Frontal cortex (tissue), 3 donors: ENCODE measurements at regions not wholly inside any gene's neighbourhood (a gene's known extent, or its start where the extent isn't known, plus 50 kb on each side); places are given as distances from the start of the nearest gene placed in this dataset.

Experiments used
- DNase-seq, 2 donors: peaks; one replicate each; pipeline ENCODE4 v3.0.0; 2012; ENCODE audit warnings: low spot score in 2 of 2
- FAIRE-seq: peaks from 2 replicates; lab custom pipeline; 2012; peaks lifted over from hg19 to GRCh38; lab: Jason Lieb, UNC
- donor health status: control.
- donor health status: control.
- donor health status: control.

GRCh38 chr1:80059940-80060339 is 1053.4 kb upstream of the ADGRL4 start:
- FAIRE-seq (no peak), DNase-seq (no peak)

- DNase-seq (no peak), FAIRE-seq (no peak)
Observed at GRCh38 chr1:80056179-80056578, 1049.6 kb upstream of the ADGRL4 start.

GRCh38 chr1:80054129-80054528 is 1047.6 kb upstream of the ADGRL4 start:
- FAIRE-seq (no peak), DNase-seq (no peak)

- FAIRE-seq = no peak
- no peak for DNase-seq
Observed at GRCh38 chr1:80053613-80054012, 1047.1 kb upstream of the ADGRL4 start.

GRCh38 chr1:80050523-80050922 is 1044.0 kb upstream of the ADGRL4 start:
- no peak for FAIRE-seq
- DNase-seq = no peak

GRCh38 chr1:80050085-80050484 is 1043.6 kb upstream of the ADGRL4 start:
- no peak for DNase-seq
- no peak for FAIRE-seq

GRCh38 chr1:80048716-80049115 is 1042.2 kb upstream of the ADGRL4 start:
- DNase-seq = no peak
- no peak for FAIRE-seq

- FAIRE-seq (no peak), DNase-seq (no peak)
Observed at GRCh38 chr1:80047791-80048190, 1041.3 kb upstream of the ADGRL4 start.

GRCh38 chr1:80044662-80045061 is 1038.1 kb upstream of the ADGRL4 start:
- DNase-seq (no peak), FAIRE-seq (no peak)

GRCh38 chr1:80036690-80037432 is 1030.3 kb upstream of the ADGRL4 start:
- DNase-seq = no peak
- FAIRE-seq = no peak

GRCh38 chr1:80023358-80023757 is 1016.8 kb upstream of the ADGRL4 start:
- no peak for FAIRE-seq
- DNase-seq = no peak

GRCh38 chr1:80021891-80022290 is 1015.4 kb upstream of the ADGRL4 start:
- DNase-seq (no peak), FAIRE-seq (no peak)

- no peak for FAIRE-seq
Observed at GRCh38 chr1:80018348-80018747, 1011.8 kb upstream of the ADGRL4 start.

GRCh38 chr1:80008934-80009333 is 1002.4 kb upstream of the ADGRL4 start:
- no peak for FAIRE-seq
- no peak for DNase-seq

More at GRCh38 chr1:80018348-80018747, 1011.8 kb upstream of the ADGRL4 start:
- DNase-seq = no peak

GRCh38 chr1:80003250-80003649 is 996.7 kb upstream of the ADGRL4 start:
- FAIRE-seq (no peak), DNase-seq (no peak)

- DNase-seq = no peak
Observed at GRCh38 chr1:79988401-79988800, 981.9 kb upstream of the ADGRL4 start.

GRCh38 chr1:79982211-79982610 is 975.7 kb upstream of the ADGRL4 start:
- FAIRE-seq = no peak

More at GRCh38 chr1:79988401-79988800, 981.9 kb upstream of the ADGRL4 start:
- FAIRE-seq = no peak

GRCh38 chr1:79981481-79981880 is 975.0 kb upstream of the ADGRL4 start:
- no peak for DNase-seq
- FAIRE-seq = no peak

More at GRCh38 chr1:79982211-79982610, 975.7 kb upstream of the ADGRL4 start:
- no peak for DNase-seq

- no peak for DNase-seq
- FAIRE-seq = no peak
Observed at GRCh38 chr1:79979346-79979745, 972.8 kb upstream of the ADGRL4 start.

- FAIRE-seq = no peak
Observed at GRCh38 chr1:79976287-79976686, 969.8 kb upstream of the ADGRL4 start.

GRCh38 chr1:79974659-79975058 is 968.1 kb upstream of the ADGRL4 start:
- no peak for DNase-seq

More at GRCh38 chr1:79976287-79976686, 969.8 kb upstream of the ADGRL4 start:
- no peak for DNase-seq

GRCh38 chr1:79969886-79970285 is 963.4 kb upstream of the ADGRL4 start:
- DNase-seq (no peak), FAIRE-seq (no peak)

More at GRCh38 chr1:79974659-79975058, 968.1 kb upstream of the ADGRL4 start:
- FAIRE-seq = no peak
